H1 (cell line): ENCODE measurements at regions not wholly inside any gene's neighbourhood (a gene's known extent, or its start where the extent isn't known, plus 50 kb on each side); places are given as distances from the start of the nearest gene placed in this dataset.

Source experiments
- EGR1 ChIP-seq: IDR thresholded peaks from 2 replicates; pipeline ENCODE4 v1.6.1; 2011; ENCODE audit warnings: low read depth, low read length, borderline replicate concordance
- POLR2A ChIP-seq, 2 experiments: IDR thresholded peaks; 1 replicate in 1 of 2; 2 replicates in 1 of 2; pipeline ENCODE4 v1.6.1; 2011; ENCODE audit warnings: low read depth in 2 of 2, low read length in 2 of 2, mild to moderate bottlenecking in 2 of 2; ENCODE audit errors: control extremely low read depth in 1 of 2
- SRF ChIP-seq: IDR thresholded peaks from 2 replicates; pipeline ENCODE4 v1.6.1; 2011; ENCODE audit warnings: mild to moderate bottlenecking, low read depth, low read length, moderate library complexity
- YY1 ChIP-seq: IDR thresholded peaks from 2 replicates; pipeline ENCODE4 v1.6.1; 2011; ENCODE audit warnings: low read depth, mild to moderate bottlenecking, low read length
- ZNF274 ChIP-seq: IDR thresholded peaks from 2 replicates; pipeline ENCODE4 v1.7.0; 2012; ENCODE audit warnings: low read length, borderline replicate concordance; ENCODE audit errors: extremely low read depth
- TF ChIP-seq, protein P1 (sequence below): IDR thresholded peaks from 2 replicates; pipeline ENCODE4 v1.6.1; 2011; ENCODE audit warnings: low read length, improper control_type of control experiment
- TF ChIP-seq, protein P2 (sequence below): IDR thresholded peaks from 2 replicates; pipeline ENCODE4 v1.6.1; 2012; ENCODE audit warnings: inconsistent platforms
- TF ChIP-seq, protein P3 (sequence below), 3 experiments: IDR thresholded peaks; 1 replicate in 2 of 3; 2 replicates in 1 of 3; pipeline versions ENCODE4 v1.5.1 to v1.6.1; 2011; ENCODE audit warnings: low read length in 3 of 3, mild to moderate bottlenecking in 3 of 3, inconsistent platforms in 2 of 3, low read depth in 1 of 3, moderate library complexity in 1 of 3; ENCODE audit not compliant: insufficient read depth in 1 of 3; ENCODE audit errors: control extremely low read depth in 1 of 3

DNA sequence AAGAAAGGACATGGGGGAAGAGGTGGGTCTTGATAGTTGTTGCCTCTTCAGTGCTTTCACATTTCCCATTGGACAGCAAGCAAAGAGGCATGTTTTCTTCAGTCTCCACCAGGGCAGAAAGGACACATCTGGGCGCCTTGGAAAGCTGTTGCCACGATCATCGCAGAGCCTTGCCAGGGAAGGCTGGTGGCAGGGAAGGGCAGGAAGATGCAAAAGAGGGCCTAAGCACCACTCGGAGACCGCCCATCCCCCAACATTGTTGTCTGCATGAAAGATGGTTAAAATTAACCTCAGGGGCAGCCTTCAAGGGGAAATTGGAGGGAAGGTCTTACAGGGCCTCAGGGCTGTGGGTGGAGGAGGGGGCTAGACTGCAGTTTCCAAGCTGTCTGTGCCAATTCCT, 114.2 kb downstream of the SOX9 start:
- TF ChIP-seq POLR2A (IDR thresholded peaks at IDR 0.05; ENCODE audit: control extremely low read depth in 1 of 2, low read depth in 2 of 2, low read length in 2 of 2) (no peak), SRF (no peak), ZNF274 (no peak), EGR1 (no peak), YY1 (no peak)
- TF ChIP-seq, protein P1, sequence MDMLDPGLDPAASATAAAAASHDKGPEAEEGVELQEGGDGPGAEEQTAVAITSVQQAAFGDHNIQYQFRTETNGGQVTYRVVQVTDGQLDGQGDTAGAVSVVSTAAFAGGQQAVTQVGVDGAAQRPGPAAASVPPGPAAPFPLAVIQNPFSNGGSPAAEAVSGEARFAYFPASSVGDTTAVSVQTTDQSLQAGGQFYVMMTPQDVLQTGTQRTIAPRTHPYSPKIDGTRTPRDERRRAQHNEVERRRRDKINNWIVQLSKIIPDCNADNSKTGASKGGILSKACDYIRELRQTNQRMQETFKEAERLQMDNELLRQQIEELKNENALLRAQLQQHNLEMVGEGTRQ = no peak
- TF ChIP-seq, protein P2, sequence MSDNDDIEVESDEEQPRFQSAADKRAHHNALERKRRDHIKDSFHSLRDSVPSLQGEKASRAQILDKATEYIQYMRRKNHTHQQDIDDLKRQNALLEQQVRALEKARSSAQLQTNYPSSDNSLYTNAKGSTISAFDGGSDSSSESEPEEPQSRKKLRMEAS = no peak
- TF ChIP-seq, protein P3, sequence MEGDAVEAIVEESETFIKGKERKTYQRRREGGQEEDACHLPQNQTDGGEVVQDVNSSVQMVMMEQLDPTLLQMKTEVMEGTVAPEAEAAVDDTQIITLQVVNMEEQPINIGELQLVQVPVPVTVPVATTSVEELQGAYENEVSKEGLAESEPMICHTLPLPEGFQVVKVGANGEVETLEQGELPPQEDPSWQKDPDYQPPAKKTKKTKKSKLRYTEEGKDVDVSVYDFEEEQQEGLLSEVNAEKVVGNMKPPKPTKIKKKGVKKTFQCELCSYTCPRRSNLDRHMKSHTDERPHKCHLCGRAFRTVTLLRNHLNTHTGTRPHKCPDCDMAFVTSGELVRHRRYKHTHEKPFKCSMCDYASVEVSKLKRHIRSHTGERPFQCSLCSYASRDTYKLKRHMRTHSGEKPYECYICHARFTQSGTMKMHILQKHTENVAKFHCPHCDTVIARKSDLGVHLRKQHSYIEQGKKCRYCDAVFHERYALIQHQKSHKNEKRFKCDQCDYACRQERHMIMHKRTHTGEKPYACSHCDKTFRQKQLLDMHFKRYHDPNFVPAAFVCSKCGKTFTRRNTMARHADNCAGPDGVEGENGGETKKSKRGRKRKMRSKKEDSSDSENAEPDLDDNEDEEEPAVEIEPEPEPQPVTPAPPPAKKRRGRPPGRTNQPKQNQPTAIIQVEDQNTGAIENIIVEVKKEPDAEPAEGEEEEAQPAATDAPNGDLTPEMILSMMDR (IDR thresholded peaks at IDR 0.05; ENCODE audit: control extremely low read depth in 1 of 3, insufficient read depth in 1 of 3, low read depth in 1 of 3, low read length in 3 of 3) = no peak
